ENCODE measurements at regions not wholly inside any gene's neighbourhood (a gene's known extent, or its start where the extent isn't known, plus 50 kb on each side); places are given as distances from the start of the nearest gene placed in this dataset.

DNA sequence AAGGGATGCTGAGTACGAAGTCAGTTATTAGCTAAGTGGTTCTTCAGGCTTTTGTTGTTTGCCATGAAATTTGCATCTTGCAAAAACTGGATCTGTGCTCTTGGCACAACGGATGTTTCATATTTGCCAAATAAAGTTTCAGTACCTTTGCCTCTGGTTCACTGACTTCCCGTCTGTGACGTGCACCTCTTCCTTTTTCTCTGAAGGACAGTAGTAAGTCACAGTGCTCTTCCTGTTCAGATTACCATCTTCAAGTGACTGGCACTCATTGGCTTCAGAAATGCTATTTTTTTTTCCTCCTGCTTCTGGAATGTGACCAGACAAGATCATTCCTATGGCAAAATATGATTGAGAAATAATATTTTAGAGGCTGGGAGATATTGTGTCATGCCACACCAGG, 75.9 kb upstream of the GREM2 start:
- WGBS, 2 experiments (ENCODE audit: extremely low coverage in 2 of 2, insufficient read length in 1 of 2): 94% methylated on average over 2 of the region's 4 CpGs; no CpG with 5 or more reads in 1 of the 2 experiments
- H3K4me1 ChIP-seq (ENCODE audit: control insufficient read depth, insufficient read depth, low read length): peaks cover 6% of the 10 kb centered on the region
- ChIA-PET POLR2A (ENCODE audit: unreplicated experiment) (no interaction called here), CTCF (interaction anchor here (0.5 kb wide), 1 partner anchor 63 kb away, joined by 4 read pairs; no protein-coding TSS in a partner anchor)
- no peak overlapping the region for H3K4me3 ChIP-seq (ENCODE audit: insufficient read depth, low read depth, low read length)
- TF ChIP-seq CHD1 (IDR thresholded peaks at IDR 0.05; ENCODE audit: low read depth, low read length) (no peak), FOS (IDR thresholded peaks at IDR 0.05; ENCODE audit: low read depth, low read length) (no peak), MAFK (IDR thresholded peaks at IDR 0.05; ENCODE audit: low read depth, low read length) (no peak), NFE2L2 (IDR thresholded peaks at IDR 0.05; ENCODE audit: low read depth, low read length) (no peak), BHLHE40 (IDR thresholded peaks at IDR 0.05; ENCODE audit: low read depth, low read length) (no peak), RFX5 (IDR thresholded peaks at IDR 0.05; ENCODE audit: low read depth, low read length) (no peak), MAZ (IDR thresholded peaks at IDR 0.05; ENCODE audit: borderline replicate concordance, low read depth, low read length) (no peak), MXI1 (IDR thresholded peaks at IDR 0.05; ENCODE audit: borderline replicate concordance, low read depth, low read length) (no peak), CEBPB (IDR thresholded peaks at IDR 0.05; ENCODE audit: low read depth, low read length) (no peak), SMC3 (IDR thresholded peaks at IDR 0.05; ENCODE audit: low read depth, low read length) (no peak), POLR2A (IDR thresholded peaks at IDR 0.05; ENCODE audit: low read depth, low read length) (no peak), RCOR1 (IDR thresholded peaks at IDR 0.05; ENCODE audit: insufficient replicate concordance, low read length) (no peak), RAD21 (IDR thresholded peaks at IDR 0.05; ENCODE audit: low read length) (no peak)
- TF ChIP-seq, protein P1, sequence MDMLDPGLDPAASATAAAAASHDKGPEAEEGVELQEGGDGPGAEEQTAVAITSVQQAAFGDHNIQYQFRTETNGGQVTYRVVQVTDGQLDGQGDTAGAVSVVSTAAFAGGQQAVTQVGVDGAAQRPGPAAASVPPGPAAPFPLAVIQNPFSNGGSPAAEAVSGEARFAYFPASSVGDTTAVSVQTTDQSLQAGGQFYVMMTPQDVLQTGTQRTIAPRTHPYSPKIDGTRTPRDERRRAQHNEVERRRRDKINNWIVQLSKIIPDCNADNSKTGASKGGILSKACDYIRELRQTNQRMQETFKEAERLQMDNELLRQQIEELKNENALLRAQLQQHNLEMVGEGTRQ (IDR thresholded peaks at IDR 0.05; ENCODE audit: low read depth, low read length): no peak
- TF ChIP-seq, protein P2, sequence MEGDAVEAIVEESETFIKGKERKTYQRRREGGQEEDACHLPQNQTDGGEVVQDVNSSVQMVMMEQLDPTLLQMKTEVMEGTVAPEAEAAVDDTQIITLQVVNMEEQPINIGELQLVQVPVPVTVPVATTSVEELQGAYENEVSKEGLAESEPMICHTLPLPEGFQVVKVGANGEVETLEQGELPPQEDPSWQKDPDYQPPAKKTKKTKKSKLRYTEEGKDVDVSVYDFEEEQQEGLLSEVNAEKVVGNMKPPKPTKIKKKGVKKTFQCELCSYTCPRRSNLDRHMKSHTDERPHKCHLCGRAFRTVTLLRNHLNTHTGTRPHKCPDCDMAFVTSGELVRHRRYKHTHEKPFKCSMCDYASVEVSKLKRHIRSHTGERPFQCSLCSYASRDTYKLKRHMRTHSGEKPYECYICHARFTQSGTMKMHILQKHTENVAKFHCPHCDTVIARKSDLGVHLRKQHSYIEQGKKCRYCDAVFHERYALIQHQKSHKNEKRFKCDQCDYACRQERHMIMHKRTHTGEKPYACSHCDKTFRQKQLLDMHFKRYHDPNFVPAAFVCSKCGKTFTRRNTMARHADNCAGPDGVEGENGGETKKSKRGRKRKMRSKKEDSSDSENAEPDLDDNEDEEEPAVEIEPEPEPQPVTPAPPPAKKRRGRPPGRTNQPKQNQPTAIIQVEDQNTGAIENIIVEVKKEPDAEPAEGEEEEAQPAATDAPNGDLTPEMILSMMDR (conservative IDR thresholded peaks at IDR 0.05; ENCODE audit: low read depth, low read length): no peak
- TF ChIP-seq, protein P3, sequence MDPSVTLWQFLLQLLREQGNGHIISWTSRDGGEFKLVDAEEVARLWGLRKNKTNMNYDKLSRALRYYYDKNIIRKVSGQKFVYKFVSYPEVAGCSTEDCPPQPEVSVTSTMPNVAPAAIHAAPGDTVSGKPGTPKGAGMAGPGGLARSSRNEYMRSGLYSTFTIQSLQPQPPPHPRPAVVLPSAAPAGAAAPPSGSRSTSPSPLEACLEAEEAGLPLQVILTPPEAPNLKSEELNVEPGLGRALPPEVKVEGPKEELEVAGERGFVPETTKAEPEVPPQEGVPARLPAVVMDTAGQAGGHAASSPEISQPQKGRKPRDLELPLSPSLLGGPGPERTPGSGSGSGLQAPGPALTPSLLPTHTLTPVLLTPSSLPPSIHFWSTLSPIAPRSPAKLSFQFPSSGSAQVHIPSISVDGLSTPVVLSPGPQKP (IDR thresholded peaks at IDR 0.05; ENCODE audit: borderline replicate concordance, low read depth, low read length): no peak
- H2AFZ ChIP-seq (replicated peaks; ENCODE audit: low read length, poor library complexity): no peak overlapping the region
- no peaks in the 10 kb centered on the region for H4K20me1 ChIP-seq (ENCODE audit: insufficient read depth, low read length)
- no peak overlapping the region for H3K9ac ChIP-seq (ENCODE audit: low read depth, low read length)
- H4K8ac ChIP-seq (ENCODE audit: low read depth in 2 of 2, low read length in 2 of 2): no peak overlapping the region
- no peak overlapping the region for H2BK120ac ChIP-seq (ENCODE audit: low read depth, low read length)
- H3K27me3 ChIP-seq (ENCODE audit: control insufficient read depth, insufficient read depth, low read length): no peaks in the 10 kb centered on the region; the same call in 1 of the 2 replicates
- in situ Hi-C loops (cut with MboI; ENCODE audit: low sequenced_read_pairs): loop anchor here (5.0 to 25.0 kb wide), 2 partner anchors 76 to 226 kb away; partner anchors contain the start of gene GREM2
- H3K27ac ChIP-seq (ENCODE audit: insufficient read depth, low read length): no peak overlapping the region
- H2BK20ac ChIP-seq (ENCODE audit: low read depth, low read length): no peak overlapping the region
- peaks cover 4% of the 10 kb centered on the region; the same call in 1 of the 2 replicates for H3K9me1 ChIP-seq (ENCODE audit: insufficient read depth, low read length)
- no peak for DNase-seq
- H2BK15ac ChIP-seq (ENCODE audit: low read depth, low read length): no peak overlapping the region
- no peak overlapping the region for H3K23ac ChIP-seq (ENCODE audit: low read depth, low read length)
- H4K91ac ChIP-seq (ENCODE audit: insufficient read depth, low read depth, low read length): no peak overlapping the region
- H3K56ac ChIP-seq (ENCODE audit: extremely low read depth, insufficient read depth, low read length): no peak overlapping the region
- H2BK5ac ChIP-seq (ENCODE audit: low read depth, low read length, poor library complexity, severe bottlenecking): no peak overlapping the region
- H2AK9ac ChIP-seq (replicated peaks; ENCODE audit: low read depth, low read length, poor library complexity): no peak overlapping the region
- no peaks in the 10 kb centered on the region for H3K79me1 ChIP-seq (ENCODE audit: low read depth in 1 of 2, low read length in 2 of 2)
- H3K14ac ChIP-seq (replicated peaks; ENCODE audit: low read depth, low read length): no peak overlapping the region
- H3K4ac ChIP-seq (ENCODE audit: low read depth, low read length): no peak overlapping the region
- H3K4me2 ChIP-seq (ENCODE audit: low read depth, low read length): no peak overlapping the region
- no peaks in the 10 kb centered on the region for H3K36me3 ChIP-seq (ENCODE audit: control insufficient read depth, insufficient read depth, low read length)
- no peak overlapping the region for H2AK5ac ChIP-seq (ENCODE audit: low read depth, low read length)
- no TSS peak for BruUV-seq (replicated peaks)
- dilution Hi-C loops (cut with HindIII; ENCODE audit: low sequenced_read_pairs, unreplicated experiment): no loop called here
- H3K9me3 ChIP-seq (ENCODE audit: control insufficient read depth, insufficient read depth, low read length): no peaks in the 10 kb centered on the region
- intact Hi-C loops (cut with micrococcal nuclease): no loop called here
- no peak for ATAC-seq (ENCODE audit: low read depth)
- no peak overlapping the region for H4K5ac ChIP-seq (ENCODE audit: low read depth, low read length)
- H3K18ac ChIP-seq (ENCODE audit: low read depth, low read length): no peak overlapping the region
